Smooth muscle cell (in vitro differentiated cells): ENCODE measurements at regions not wholly inside any gene's neighbourhood (a gene's known extent, or its start where the extent isn't known, plus 50 kb on each side); places are given as distances from the start of the nearest gene placed in this dataset.

Experiments
- DNase-seq: peaks from one replicate; lab custom pipeline; 2025; ENCODE audit not compliant: unreplicated experiment; lab: John Stamatoyannopoulos, UW
- H2AFZ ChIP-seq: fragments of 200-600 bp; sonication (generic); 2 replicates; pipeline ENCODE4 v1.6.0; 2016; ENCODE audit warnings: antibody characterized with exemption, low read depth, mild to moderate bottlenecking
- H3F3A ChIP-seq: fragments of 200-600 bp; sonication (generic); 2 replicates; pipeline ENCODE4 v1.6.0; 2017; ENCODE audit warnings: antibody characterized with exemption, low read depth
- H3K27ac ChIP-seq: fragments of 200-600 bp; sonication (generic); 2 replicates; pipeline ENCODE4 v1.5.1; 2016; ENCODE audit warnings: low read depth, mild to moderate bottlenecking
- H3K27me3 ChIP-seq: fragments of 200-600 bp; sonication (generic); 2 replicates; pipeline ENCODE4 v1.6.1; 2016; ENCODE audit warnings: low read depth, mild to moderate bottlenecking
- H3K36me3 ChIP-seq: fragments of 200-600 bp; sonication (generic); 2 replicates; pipeline ENCODE4 v1.5.1; 2016; ENCODE audit warnings: low read depth
- H3K4me1 ChIP-seq: fragments of 200-600 bp; sonication (generic); 2 replicates; pipeline ENCODE4 v1.5.1; 2016; ENCODE audit warnings: low read depth
- H3K4me2 ChIP-seq: fragments of 200-600 bp; sonication (generic); 2 replicates; pipeline ENCODE4 v1.6.0; 2016; ENCODE audit warnings: mild to moderate bottlenecking
- H3K4me3 ChIP-seq: fragments of 200-600 bp; sonication (generic); 2 replicates; pipeline ENCODE4 v1.5.1; 2016; ENCODE audit warnings: mild to moderate bottlenecking
- H3K79me2 ChIP-seq: fragments of 200-600 bp; sonication (generic); 2 replicates; pipeline ENCODE4 v1.6.0; 2016; ENCODE audit warnings: low read depth, mild to moderate bottlenecking
- H3K9ac ChIP-seq: fragments of 200-600 bp; sonication (generic); 2 replicates; pipeline ENCODE4 v1.6.0; 2016; ENCODE audit warnings: low read depth
- H3K9me3 ChIP-seq: fragments of 200-600 bp; sonication (generic); replicated peaks from 2 replicates; pipeline ENCODE4 v1.5.1; 2016; ENCODE audit warnings: low read depth
- H4K20me1 ChIP-seq: fragments of 200-600 bp; sonication (generic); 2 replicates; pipeline ENCODE4 v1.6.0; 2016; ENCODE audit warnings: low read depth
- WGBS: methylation state at CpG from one replicate; pipeline ENCODE4 v1.1.7; 2016; ENCODE audit warnings: low lambda C conversion rate; 5-methylcytosine and 5-hydroxymethylcytosine counted together
- TF ChIP-seq, protein P1 (sequence below): fragments of 200-600 bp; sonication (generic); IDR thresholded peaks from 2 replicates; pipeline ENCODE4 v1.5.1; 2017; ENCODE audit warnings: borderline replicate concordance, mild to moderate bottlenecking, antibody characterized with exemption; ENCODE audit not compliant: insufficient read depth, poor library complexity, severe bottlenecking

DNA sequence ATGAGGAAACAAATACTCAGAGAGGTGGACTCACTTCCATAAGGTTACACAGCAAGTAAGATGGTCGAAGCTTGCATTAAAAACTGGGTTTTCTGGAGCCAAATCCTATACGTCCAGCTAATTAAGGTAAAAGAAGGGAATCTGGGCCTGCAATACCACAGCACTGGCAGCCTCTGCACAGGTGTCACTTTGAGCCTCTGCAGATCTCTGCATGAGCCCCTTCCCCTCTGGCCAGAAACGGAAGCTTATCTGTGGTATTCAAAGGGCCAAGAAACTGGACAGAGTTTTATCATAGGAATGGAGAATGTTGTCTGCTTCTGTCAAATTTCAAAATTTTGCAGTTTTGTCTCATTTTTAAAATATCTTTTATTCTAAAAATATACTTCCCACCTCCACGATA, 76.1 kb downstream of the OSR1 start:
- no peak for DNase-seq
- H4K20me1 ChIP-seq: no peaks in the 10 kb centered on the region
- H3K36me3 ChIP-seq: no peaks in the 10 kb centered on the region
- no peaks in the 10 kb centered on the region for H3K79me2 ChIP-seq
- H3F3A ChIP-seq: no peaks in the 10 kb centered on the region
- no peak overlapping the region for H2AFZ ChIP-seq
- H3K27me3 ChIP-seq: no peaks in the 10 kb centered on the region
- H3K9me3 ChIP-seq: no peaks in the 10 kb centered on the region
- H3K4me2 ChIP-seq: no peak overlapping the region
- no peak overlapping the region for H3K4me3 ChIP-seq
- no peak overlapping the region for H3K9ac ChIP-seq
- WGBS: 61% methylated on average over 4 of the region's 4 CpGs
- TF ChIP-seq, protein P1, sequence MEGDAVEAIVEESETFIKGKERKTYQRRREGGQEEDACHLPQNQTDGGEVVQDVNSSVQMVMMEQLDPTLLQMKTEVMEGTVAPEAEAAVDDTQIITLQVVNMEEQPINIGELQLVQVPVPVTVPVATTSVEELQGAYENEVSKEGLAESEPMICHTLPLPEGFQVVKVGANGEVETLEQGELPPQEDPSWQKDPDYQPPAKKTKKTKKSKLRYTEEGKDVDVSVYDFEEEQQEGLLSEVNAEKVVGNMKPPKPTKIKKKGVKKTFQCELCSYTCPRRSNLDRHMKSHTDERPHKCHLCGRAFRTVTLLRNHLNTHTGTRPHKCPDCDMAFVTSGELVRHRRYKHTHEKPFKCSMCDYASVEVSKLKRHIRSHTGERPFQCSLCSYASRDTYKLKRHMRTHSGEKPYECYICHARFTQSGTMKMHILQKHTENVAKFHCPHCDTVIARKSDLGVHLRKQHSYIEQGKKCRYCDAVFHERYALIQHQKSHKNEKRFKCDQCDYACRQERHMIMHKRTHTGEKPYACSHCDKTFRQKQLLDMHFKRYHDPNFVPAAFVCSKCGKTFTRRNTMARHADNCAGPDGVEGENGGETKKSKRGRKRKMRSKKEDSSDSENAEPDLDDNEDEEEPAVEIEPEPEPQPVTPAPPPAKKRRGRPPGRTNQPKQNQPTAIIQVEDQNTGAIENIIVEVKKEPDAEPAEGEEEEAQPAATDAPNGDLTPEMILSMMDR: no peak
- H3K27ac ChIP-seq: no peak overlapping the region
- no peaks in the 10 kb centered on the region for H3K4me1 ChIP-seq

DNA sequence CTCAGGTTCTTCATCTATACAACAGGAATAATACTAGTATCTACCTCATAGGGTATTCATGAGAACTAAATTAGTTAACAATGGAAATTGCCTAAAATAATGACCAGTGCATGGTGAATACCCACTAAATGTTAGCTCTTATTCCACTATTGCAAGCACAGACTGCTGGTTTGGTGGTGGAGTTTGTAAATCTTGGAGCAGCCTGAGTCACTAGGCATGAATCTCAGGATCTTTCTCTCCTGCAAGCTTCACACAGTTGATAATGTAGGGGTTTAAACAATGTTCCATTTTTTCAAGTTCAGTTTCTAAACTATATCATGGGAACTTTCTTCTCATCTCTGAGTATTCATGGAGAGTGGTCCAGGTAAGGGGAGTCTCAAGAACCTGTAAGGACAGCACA, 84.0 kb downstream of the OSR1 start:
- TF ChIP-seq, protein P1: no peak
- Histone ChIP-seq H2AFZ (no peak overlapping the region), H3K4me1 (no peaks in the 10 kb centered on the region), H3K9ac (no peak overlapping the region), H3F3A (no peaks in the 10 kb centered on the region), H3K27me3 (no peaks in the 10 kb centered on the region), H4K20me1 (no peaks in the 10 kb centered on the region), H3K4me2 (peak overlapping the region; percentile 47), H3K79me2 (no peaks in the 10 kb centered on the region), H3K9me3 (no peaks in the 10 kb centered on the region), H3K36me3 (no peaks in the 10 kb centered on the region), H3K4me3 (no peak overlapping the region), H3K27ac (no peak overlapping the region)
- DNase-seq: no peak

- Histone ChIP-seq H2AFZ (no peak overlapping the region), H3K79me2 (no peaks in the 10 kb centered on the region), H3K9ac (no peak overlapping the region), H3K4me1 (no peaks in the 10 kb centered on the region), H4K20me1 (no peaks in the 10 kb centered on the region), H3K4me3 (no peak overlapping the region), H3F3A (no peaks in the 10 kb centered on the region), H3K27me3 (no peaks in the 10 kb centered on the region), H3K36me3 (no peaks in the 10 kb centered on the region), H3K4me2 (no peak overlapping the region), H3K27ac (no peak overlapping the region), H3K9me3 (no peaks in the 10 kb centered on the region)
- TF ChIP-seq, protein P1: no peak
- 28% methylated on average over 1 of the region's 1 CpG for WGBS
- no peak for DNase-seq
Measured at GRCh38 chr2:19272941-19273470, 85.4 kb downstream of the OSR1 start.

DNA sequence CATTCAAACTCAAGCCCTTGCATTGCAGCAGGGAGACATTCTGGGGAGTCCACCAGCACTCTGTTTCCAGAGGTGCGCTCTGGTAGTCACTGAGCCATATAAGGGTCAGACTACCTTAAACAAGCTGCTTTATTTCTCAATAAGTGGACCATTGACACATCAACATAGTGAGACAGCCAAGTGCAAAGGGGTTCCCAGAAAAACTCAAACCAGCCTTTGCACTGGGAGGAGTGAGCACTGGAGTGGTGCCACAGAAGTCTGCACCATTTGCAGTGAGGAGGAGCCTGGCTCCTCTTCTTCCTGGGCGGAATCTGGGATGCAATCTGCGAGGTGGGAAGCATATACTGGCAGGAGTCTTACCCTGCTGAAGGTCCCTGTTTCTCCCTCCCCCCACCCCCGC, 86.4 kb downstream of the OSR1 start:
- WGBS: 82% methylated on average over 4 of the region's 4 CpGs
- no peaks in the 10 kb centered on the region for H3F3A ChIP-seq
- H3K27me3 ChIP-seq: no peaks in the 10 kb centered on the region
- no peaks in the 10 kb centered on the region for H3K4me1 ChIP-seq
- H3K4me2 ChIP-seq: no peak overlapping the region
- TF ChIP-seq, protein P1: no peak
- H2AFZ ChIP-seq: no peak overlapping the region
- H3K9ac ChIP-seq: no peak overlapping the region
- no peak overlapping the region for H3K27ac ChIP-seq
- H3K9me3 ChIP-seq: no peaks in the 10 kb centered on the region
- no peaks in the 10 kb centered on the region for H4K20me1 ChIP-seq
- no peaks in the 10 kb centered on the region for H3K36me3 ChIP-seq
- no peak for DNase-seq
- H3K79me2 ChIP-seq: no peaks in the 10 kb centered on the region
- H3K4me3 ChIP-seq: no peak overlapping the region
